NT2/D1 (cell line): ENCODE measurements at regions not wholly inside any gene's neighbourhood (a gene's known extent, or its start where the extent isn't known, plus 50 kb on each side); places are given as distances from the start of the nearest gene placed in this dataset.

ENCODE experiments used
- SUZ12 ChIP-seq: IDR thresholded peaks from 2 replicates; pipeline ENCODE4 v1.6.1; 2011; ENCODE audit not compliant: insufficient read length, insufficient read depth; ENCODE audit errors: extremely low read depth
- YY1 ChIP-seq: IDR thresholded peaks from 2 replicates; pipeline ENCODE4 v1.6.1; 2011; ENCODE audit not compliant: insufficient read length, insufficient read depth
- ZNF274 ChIP-seq: IDR thresholded peaks from 2 replicates; pipeline ENCODE4 v1.6.1; 2011; ENCODE audit warnings: mild to moderate bottlenecking, low read depth, low read length

DNA sequence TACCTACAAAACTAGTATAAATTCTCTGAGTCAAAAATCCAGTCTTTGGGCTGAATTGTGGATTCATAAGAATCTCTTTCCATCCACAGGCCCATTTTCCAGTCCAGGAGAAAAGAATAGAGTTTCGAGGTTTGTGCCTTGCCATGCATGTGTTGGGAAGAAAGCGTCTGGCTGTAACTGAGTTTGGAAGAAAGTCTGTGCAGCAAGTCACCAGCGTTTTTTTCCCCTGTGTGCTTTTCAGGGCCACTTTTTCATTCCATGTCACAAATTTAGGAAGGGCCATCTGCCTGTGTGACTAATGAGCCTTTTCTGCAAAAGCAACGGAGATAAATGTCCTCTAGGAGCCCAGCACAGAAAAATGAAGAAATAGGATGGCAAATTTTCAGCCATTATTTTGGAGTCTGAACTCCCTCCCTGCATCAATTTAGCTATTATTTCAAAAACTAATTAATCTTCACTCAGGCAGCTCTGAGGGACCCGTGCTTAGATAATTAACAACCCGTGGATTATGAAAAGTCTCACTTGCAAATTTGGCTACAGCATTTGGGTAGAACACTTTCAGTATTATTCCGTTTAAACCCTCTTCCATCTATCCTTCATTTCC is 261.5 kb downstream of the SUDS3 start:
- no peak for TF ChIP-seq YY1
- no peak for TF ChIP-seq ZNF274
- TF ChIP-seq SUZ12, result no peak
